ENCODE measurements at regions not wholly inside any gene's neighbourhood (a gene's known extent, or its start where the extent isn't known, plus 50 kb on each side); places are given as distances from the start of the nearest gene placed in this dataset.

GRCh38 chr6:113635222-113635986 is 221.7 kb upstream of the MARCKS start:
- TF ChIP-seq CTCF (IDR thresholded peaks at IDR 0.05): no peak
- no peak for TF ChIP-seq POLR2A (IDR thresholded peaks at IDR 0.05)

Data from esophagus squamous epithelium (tissue), 4 donors.